ENCODE measurements at regions not wholly inside any gene's neighbourhood (a gene's known extent, or its start where the extent isn't known, plus 50 kb on each side); places are given as distances from the start of the nearest gene placed in this dataset.

GRCh38 chr13:83601539-83601938 is 280.7 kb downstream of the SLITRK1 start:
- DNase-seq (ENCODE audit: low read depth in 2 of 2): no peak

DNA sequence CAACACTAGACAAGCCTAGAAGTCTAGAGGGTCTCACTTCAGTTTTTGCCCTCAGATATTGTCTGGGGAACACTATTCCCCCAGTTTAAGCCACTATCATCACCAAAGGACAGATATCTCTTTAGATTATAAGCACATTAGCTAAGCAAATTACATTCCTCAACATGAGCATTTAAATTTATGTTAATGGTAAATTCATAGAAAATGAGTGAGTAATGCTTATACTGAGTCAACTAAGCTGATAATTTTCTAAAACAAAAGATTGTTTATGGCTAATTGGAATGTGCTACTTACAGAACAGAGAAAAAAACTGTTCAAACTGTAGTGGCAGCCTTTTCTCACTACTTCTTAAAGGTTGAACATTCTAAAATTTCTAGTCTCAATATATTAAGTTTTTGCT is 290.2 kb downstream of the SLITRK1 start:
- no peak for DNase-seq (ENCODE audit: low read depth in 2 of 2)

GRCh38 chr13:83589814-83590213 is 292.5 kb downstream of the SLITRK1 start:
- no peak for DNase-seq (ENCODE audit: low read depth in 2 of 2)

- no peak for DNase-seq (ENCODE audit: low read depth in 2 of 2)
Observed at GRCh38 chr13:83577183-83577582, 305.1 kb downstream of the SLITRK1 start.

- DNase-seq (ENCODE audit: low read depth in 2 of 2): no peak
Observed at GRCh38 chr13:83568019-83568418, 314.3 kb downstream of the SLITRK1 start.

DNA sequence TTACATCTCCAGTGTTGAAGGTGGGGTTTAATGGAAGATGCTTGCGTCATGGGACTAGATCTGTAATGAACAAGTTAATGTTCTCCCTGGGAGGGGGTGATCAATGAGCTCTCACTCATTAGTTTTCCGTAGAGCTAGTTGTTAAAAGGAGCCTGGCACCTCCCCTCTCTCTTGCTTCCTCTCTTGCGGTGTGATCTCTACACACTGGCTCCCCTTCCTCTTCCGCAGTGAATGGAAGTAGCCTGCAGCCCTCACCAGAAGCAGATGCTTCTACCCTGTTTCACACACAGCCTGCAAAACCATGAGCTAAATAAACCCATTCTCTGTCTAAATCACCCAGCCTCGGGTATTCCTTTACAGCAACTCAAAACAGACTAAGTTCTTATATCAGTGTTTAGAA is 318.8 kb downstream of the SLITRK1 start:
- no peak for DNase-seq (ENCODE audit: low read depth in 2 of 2)

- DNase-seq (ENCODE audit: low read depth in 2 of 2): no peak
Observed at GRCh38 chr13:83557845-83558244, 324.4 kb downstream of the SLITRK1 start.

GRCh38 chr13:83549671-83550070 is 332.6 kb downstream of the SLITRK1 start:
- no peak for DNase-seq (ENCODE audit: low read depth in 2 of 2)

GRCh38 chr13:83547043-83547442 is 335.2 kb downstream of the SLITRK1 start:
- no peak for DNase-seq (ENCODE audit: low read depth in 2 of 2)

GRCh38 chr13:83546476-83546875 is 335.8 kb downstream of the SLITRK1 start:
- DNase-seq (ENCODE audit: low read depth in 2 of 2): no peak

GRCh38 chr13:83538636-83539035 is 343.6 kb downstream of the SLITRK1 start:
- no peak for DNase-seq (ENCODE audit: low read depth in 2 of 2)

DNA sequence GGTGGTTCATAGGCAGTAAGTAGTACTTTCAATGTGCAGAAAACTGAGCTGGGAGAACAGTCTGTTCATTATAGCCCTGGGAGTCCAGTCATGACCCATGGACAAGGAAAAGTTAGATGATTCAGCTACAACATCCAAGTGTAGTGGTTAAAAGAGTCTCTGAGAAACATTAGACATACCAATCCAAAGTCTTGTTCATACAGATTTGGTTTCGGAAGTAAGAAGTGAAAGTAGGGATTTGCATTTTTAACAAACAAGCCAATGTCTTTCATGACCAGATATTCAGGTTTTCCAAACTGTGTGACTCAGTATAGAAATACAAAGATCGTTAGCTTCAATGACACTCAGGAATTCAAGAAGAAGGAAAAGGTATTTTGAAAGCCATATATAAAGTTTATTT is 345.3 kb downstream of the SLITRK1 start:
- no peak for DNase-seq (ENCODE audit: low read depth in 2 of 2)

DNA sequence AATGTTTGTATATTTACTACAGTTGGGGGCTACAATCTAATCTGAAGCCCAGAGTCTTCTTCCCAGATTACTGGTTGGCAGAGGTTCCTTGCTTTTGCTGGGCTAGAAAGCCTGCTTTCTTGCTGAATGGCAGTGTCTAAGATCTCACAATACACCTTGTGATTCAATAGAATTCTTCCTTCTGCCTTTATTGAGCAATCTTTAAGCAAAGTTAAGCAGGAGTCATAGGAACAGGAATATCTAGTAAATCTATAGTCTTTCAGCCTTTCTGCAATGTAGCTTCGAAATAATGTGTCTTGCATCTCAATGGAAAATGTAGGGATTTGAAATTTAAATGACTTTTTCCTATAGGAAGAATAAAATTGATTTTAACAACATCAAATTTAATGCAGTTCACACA is 346.1 kb downstream of the SLITRK1 start:
- DNase-seq (ENCODE audit: low read depth in 2 of 2): no peak

GRCh38 chr13:83532809-83533208 is 349.5 kb downstream of the SLITRK1 start:
- no peak for DNase-seq (ENCODE audit: low read depth in 2 of 2)

- DNase-seq (ENCODE audit: low read depth in 2 of 2): no peak
Observed at GRCh38 chr13:83531022-83531421, 351.3 kb downstream of the SLITRK1 start.

- DNase-seq (ENCODE audit: low read depth in 2 of 2): no peak
Observed at GRCh38 chr13:83516781-83517180, 365.5 kb downstream of the SLITRK1 start.

DNA sequence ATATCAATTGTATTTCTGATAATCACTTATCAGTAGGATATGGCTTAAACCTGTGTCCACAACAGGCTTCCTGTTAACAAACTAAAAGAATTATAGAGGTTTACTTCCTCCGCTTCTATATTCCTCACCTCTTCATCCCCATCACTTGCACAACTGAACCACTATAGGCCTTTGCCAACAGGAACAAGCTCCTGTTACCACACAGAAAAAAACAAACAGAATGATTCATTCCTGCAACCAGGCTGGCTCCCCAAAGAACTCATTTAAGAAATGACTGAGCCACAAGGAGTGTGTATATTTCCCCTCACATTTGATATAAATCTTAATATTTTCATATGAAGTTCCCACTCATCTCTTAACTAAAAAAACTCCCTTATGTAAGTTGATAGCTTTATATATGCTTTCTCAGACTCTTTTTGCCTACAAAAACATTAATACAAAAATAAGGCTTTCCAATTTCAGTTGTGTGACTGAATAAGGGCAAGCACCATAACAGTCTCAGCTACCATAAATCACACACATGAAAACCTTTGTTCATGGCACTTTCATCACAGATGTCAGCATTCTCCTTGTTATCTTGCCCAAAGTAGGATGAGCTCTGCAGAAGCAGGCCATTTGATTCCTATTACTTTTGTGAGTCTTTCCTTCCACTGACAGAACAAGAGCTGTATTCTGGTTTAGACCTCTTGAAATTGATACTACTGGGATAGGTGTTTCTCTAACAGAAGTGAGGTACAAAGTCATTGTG is 366.8 kb downstream of the SLITRK1 start:
- DNase-seq (ENCODE audit: low read depth in 2 of 2): no peak

DNA sequence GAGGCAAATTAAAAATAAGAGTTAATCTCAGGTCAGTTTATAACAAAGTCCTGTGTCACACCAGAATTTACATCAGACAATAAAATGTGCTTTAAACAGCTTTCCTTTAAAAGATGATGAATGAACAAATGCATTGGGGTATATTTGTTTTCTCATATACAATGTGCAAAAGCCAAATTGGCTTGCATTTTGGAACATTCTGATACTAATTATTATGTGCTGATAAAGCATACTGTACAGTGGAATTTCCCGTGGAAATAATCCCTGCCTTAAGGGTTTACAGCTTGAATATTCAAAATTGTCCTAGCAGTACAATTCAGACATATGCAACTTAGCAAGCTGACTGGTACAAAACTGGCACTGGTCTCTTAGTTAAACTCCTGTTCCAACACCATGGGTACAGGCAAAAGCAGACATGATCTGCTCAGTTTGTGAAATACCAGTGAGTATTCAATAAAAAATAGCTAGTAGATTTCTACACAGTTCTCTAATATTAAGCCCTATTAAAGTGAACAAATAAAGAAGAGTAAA is 373.4 kb downstream of the SLITRK1 start:
- no peak for DNase-seq (ENCODE audit: low read depth in 2 of 2)

- no peak for DNase-seq (ENCODE audit: low read depth in 2 of 2)
Observed at GRCh38 chr13:83503424-83503823, 378.9 kb downstream of the SLITRK1 start.

DNA sequence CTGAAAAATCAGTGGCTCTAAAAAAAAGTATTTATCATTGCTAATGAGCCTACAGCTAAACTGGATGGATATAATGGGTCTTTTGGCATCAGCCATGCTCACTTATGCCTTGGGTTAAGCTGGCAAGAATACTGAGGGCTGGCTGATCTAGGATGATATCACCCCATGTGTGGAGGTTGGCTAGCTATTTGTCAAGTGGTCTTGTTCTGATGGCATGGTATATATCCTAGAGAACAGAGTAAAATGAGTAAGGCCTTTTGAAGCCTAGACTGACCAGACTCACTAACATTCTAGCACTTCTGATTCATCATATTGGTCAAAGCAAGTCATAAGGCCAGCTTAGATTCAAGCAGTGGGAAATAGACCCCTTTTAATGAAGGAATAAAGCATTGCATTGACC is 383.0 kb downstream of the SLITRK1 start:
- DNase-seq (ENCODE audit: low read depth in 2 of 2): no peak

DNA sequence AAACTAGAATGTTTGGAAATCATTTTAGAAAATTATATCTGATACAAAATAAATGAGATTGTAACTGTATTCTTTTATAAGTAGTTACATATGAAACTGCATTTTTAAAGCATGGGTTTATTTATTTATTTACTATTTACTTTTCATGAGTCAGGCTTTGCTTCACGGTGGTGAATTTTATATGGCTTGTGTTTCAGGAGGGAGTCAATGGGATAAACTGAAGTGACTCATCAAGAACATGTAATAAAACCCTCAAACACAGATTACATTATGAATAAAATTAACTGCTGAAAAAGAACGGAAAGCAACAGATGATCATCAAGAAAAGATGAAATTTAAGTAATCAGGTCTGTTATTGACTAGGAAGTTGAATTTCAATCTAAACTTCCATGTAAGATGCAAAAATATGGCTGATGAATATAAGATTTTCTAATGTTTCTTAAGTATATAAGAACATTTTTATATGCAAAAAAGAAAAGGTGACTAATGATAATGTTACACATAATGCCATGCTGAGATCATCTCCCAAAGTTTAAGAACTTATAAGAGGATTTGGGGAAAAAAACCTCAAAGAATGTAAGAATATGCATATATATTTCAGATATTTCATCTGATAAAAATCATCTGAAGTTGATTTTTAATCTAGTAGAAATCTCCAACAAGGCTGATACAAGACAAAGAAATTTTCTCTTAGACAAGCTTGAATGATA is 383.6 kb downstream of the SLITRK1 start:
- DNase-seq (ENCODE audit: low read depth in 2 of 2): no peak

- no peak for DNase-seq (ENCODE audit: low read depth in 2 of 2)
Observed at GRCh38 chr13:83498045-83498444, 384.2 kb downstream of the SLITRK1 start.

DNA sequence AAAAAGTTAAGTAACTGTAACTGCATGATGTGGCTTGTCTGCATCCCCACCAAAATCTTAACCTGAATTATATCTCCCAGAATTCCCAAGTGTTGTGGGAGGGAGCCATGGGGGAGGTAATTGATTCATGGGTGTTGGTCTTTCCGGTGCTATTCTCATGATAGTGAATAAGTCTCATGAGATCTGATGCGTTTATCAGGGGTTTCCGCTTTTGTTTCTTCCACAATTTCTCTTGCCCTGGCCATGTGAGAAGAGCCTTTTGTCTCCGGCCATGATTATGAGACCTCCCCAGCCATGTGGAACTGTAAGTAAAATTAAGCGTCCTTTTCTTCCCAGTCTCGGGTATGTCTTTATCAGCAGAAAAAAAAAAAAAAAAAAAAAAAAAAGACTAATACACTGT is 385.8 kb downstream of the SLITRK1 start:
- no peak for DNase-seq (ENCODE audit: low read depth in 2 of 2)
